Fibroblast of peridontal ligament (primary cell): ENCODE measurements at regions not wholly inside any gene's neighbourhood (a gene's known extent, or its start where the extent isn't known, plus 50 kb on each side); places are given as distances from the start of the nearest gene placed in this dataset.

Experiments used
- DNase-seq: peaks from one replicate; pipeline ENCODE4 v3.0.0-alpha.2; 2010; ENCODE audit errors: extremely low read depth

- no peak for DNase-seq
These were observed 103.3 kb upstream of the ID2 start for GRCh38 chr2:8578335-8579244.

GRCh38 chr2:8579485-8580085, 102.3 kb upstream of the ID2 start:
- no peak for DNase-seq

DNA sequence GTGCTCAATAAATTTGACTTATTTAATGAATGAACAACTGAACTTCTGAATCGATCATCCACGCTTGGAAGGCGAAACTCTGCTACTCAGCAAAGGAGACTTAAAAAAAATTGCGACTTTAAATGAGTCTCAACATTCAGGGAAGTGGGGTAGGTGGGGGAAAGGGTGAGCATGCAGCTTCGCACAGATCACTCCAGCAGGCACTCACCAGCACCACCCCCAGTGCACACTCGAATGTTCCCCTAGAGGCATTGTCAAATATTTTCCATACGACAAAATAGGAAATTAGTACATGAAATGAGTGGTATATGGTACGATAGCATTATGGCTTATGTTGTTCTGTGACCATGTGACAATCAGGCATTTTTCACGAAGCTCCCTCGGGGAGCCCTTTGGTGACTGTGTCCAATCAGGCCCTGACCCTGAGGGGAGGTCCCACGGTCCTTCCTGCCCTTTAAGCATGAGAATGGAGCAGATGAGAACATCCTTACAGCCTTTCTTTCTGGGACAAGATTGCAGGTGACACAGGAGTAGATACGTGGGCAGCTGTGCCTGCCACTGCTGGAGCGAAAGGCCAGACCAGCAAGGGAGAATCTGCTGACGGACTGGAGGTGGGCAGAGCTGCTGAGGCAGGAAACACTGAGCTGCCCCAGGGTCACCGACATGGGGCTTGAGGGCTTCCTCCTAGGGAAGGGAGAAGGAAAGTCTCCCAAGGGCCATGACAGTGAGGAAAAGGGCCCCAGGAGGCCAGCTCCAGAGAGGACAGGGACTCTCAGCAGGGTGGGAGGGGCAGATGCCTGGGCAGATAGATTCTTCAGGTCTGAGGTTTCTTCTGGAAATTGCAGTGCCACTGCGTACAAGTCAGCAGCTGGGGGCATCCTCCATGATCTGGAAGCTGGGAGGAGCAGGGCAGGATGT, 101.3 kb upstream of the ID2 start:
- DNase-seq: no peak

GRCh38 chr2:8581234-8581561, 100.7 kb upstream of the ID2 start:
- DNase-seq: no peak

- DNase-seq: no peak
These were observed 100.2 kb upstream of the ID2 start for GRCh38 chr2:8581601-8582041.

- no peak for DNase-seq
These were observed 99.7 kb upstream of the ID2 start for GRCh38 chr2:8582191-8582590.

- DNase-seq: no peak
These were observed 99.0 kb upstream of the ID2 start for GRCh38 chr2:8582651-8583399.

- DNase-seq: no peak
These were observed 98.3 kb upstream of the ID2 start for GRCh38 chr2:8583400-8584173.

DNA sequence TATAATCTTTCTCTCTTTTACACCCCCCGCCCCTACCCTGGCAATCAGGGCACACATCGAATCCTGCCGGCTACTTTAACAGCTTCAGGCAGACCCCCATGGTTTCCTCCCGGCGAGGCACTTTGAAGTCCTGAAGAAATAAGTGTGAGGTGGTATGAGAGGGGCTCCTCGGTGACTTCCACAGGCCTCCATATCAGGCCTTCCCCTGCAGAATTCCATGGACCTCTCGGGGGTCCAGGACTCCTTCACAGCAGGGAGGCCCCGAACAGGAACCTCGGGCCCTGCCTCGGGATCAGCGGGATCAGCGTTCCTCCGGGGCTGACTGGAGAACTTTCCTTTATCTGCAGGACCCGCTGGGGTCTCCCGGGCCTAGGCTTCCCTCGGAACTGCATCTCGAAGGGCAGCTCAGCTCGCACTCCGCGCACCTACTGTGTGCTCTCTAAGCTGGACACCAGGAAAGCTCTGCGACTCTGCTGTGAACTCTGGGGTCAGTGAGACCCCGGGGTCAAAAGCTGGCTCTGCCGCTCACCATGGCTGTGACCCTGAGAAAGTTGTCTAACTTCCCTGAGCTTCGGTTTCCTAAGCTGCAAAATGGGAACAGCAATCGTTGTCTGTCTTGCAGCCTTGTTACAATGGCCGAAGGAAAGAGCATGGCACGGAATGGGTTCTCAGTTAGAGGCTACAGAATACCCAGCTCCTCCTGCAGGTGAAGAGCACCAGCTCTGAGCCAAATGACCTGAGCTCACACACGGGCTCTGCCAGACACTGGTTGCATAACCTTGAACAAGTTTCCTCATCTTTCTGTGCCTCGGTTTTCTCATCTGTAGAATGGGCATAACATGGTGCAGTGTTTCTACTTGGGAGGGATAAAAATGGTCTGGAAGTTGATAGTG, 97.4 kb upstream of the ID2 start:
- no peak for DNase-seq

DNA sequence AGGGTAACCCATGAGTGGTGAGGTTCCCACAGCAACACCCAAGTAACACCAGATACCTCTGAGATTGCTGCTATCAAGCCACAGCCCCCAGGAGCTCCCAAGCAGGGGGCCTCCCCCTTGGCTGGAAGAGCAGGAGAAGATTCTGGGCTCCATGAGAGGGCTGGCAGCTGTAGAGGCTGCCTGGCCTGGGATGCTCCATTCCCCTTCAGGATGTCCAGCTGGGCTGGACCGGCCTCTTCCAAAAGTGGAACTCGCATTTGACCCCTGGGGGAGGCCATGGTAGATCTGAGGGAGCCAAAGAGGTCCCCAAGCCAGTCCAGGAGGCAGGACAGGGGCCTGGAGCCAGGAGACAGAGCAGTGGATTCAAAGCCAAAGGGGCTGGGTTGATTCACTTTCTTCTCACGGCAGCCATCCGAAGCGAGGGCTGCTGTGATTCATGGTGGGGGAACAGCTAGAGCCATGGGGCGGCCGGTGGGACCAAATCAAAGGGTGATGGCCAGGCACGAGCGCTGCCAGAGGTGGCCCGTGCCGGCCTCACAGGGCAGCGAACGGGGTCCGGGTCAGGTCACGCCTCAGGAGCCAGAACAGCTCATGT, 95.3 kb upstream of the ID2 start:
- no peak for DNase-seq

GRCh38 chr2:8587251-8587791, 94.5 kb upstream of the ID2 start:
- no peak for DNase-seq

DNA sequence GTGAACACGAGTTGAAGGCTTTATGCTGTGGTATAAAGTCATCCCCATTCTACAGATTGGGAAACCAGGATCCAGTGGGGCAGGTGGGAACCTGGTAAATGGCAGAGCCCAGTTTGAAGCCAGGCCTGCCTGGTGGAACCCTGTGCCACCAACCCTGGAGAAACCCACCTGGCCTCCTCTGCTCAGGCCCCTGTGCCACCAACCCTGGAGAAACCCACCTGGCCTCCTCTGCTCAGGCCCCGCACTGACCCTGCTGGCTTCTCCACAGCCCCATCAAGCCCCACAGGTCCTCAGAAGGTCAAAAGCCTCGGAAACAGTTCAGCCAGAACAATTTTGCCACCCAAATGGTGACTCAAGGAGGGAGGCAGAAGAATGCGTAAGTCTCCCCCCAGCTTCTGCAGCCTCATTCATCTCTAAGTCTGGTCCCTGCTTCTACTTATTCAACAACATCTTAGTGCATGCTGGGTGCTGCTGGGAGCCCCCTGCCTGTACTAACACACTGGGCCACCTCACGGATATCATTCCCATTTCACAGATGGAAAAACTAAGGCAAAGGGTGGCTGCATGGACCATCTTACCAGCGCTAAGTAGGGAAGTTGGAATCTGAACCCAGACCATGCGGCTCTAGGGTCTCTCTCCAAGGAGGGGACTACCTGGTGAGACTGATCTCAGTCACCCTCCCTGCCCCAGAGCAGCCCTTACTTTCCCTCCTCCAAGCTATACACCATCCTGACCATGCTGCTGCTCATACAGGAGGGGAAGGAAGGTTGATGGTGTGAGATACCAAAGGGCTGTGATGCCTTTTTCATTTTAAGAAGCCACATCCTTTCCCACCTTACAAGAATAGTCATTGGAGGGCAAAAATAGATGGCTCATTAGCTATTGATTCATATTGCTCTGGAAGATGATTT, 93.7 kb upstream of the ID2 start:
- DNase-seq: no peak

GRCh38 chr2:8588831-8589191, 93.0 kb upstream of the ID2 start:
- no peak for DNase-seq

GRCh38 chr2:8589721-8590120, 92.1 kb upstream of the ID2 start:
- DNase-seq: no peak

- DNase-seq: no peak
These were observed 90.9 kb upstream of the ID2 start for GRCh38 chr2:8590938-8591337.

GRCh38 chr2:8592736-8593135, 89.1 kb upstream of the ID2 start:
- no peak for DNase-seq

DNA sequence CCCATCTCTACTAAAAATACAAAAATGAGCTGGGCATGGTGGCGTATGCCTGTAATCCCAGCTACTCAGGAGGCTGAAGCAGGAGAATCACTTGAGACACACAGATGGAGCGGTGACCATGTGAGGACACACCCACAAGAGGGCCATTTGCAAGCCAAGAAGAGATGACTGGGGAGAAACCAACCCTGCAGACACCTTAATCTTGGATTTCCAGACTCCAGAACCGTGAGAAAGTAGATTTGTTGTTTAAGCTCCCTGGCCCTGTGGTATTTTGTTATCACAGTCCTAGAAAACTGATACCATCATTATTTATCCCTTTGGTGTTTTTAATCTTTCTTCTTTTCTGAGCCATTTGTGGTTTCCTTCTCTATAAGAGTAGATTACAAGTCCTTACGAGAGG, 88.6 kb upstream of the ID2 start:
- DNase-seq: no peak

- no peak for DNase-seq
These were observed 87.0 kb upstream of the ID2 start for GRCh38 chr2:8594731-8595427.
